Glutamatergic neuron (in vitro differentiated cells): ENCODE measurements at regions not wholly inside any gene's neighbourhood (a gene's known extent, or its start where the extent isn't known, plus 50 kb on each side); places are given as distances from the start of the nearest gene placed in this dataset.

Source experiments
- DNase-seq: peaks from one replicate; pipeline ENCODE4 v3.0.0; 2022
- H3K27ac Mint-ChIP-seq: one replicate; pipeline ENCODE4 v1.8.0; 2020; ENCODE audit warnings: mild to moderate bottlenecking, mixed read lengths, inconsistent platforms; ENCODE audit not compliant: unreplicated experiment
- H3K27me3 Mint-ChIP-seq: one replicate; pipeline ENCODE4 v1.8.0; 2020; ENCODE audit warnings: mild to moderate bottlenecking, moderate library complexity, mixed read lengths, inconsistent platforms; ENCODE audit not compliant: unreplicated experiment
- H3K36me3 Mint-ChIP-seq: one replicate; pipeline ENCODE4 v1.8.0; 2020; ENCODE audit warnings: mild to moderate bottlenecking, mixed read lengths, inconsistent platforms; ENCODE audit not compliant: unreplicated experiment
- H3K4me1 Mint-ChIP-seq: one replicate; pipeline ENCODE4 v1.8.0; 2020; ENCODE audit warnings: mild to moderate bottlenecking, low read depth, mixed read lengths, inconsistent platforms; ENCODE audit not compliant: unreplicated experiment
- H3K4me3 Mint-ChIP-seq: one replicate; pipeline ENCODE4 v1.8.0; 2020; ENCODE audit warnings: mild to moderate bottlenecking, mixed read lengths, inconsistent platforms; ENCODE audit not compliant: unreplicated experiment
- H3K9me3 Mint-ChIP-seq: one replicate; pipeline ENCODE4 v1.8.0; 2020; ENCODE audit warnings: mild to moderate bottlenecking, moderate library complexity, mixed read lengths, inconsistent platforms; ENCODE audit not compliant: unreplicated experiment
- TF ChIP-seq, protein P1 (sequence below): fragments of 200-600 bp; sonication (generic); IDR thresholded peaks from one replicate; pipeline ENCODE4 v1.5.0; 2021; ENCODE audit not compliant: partially characterized antibody, unreplicated experiment

DNA sequence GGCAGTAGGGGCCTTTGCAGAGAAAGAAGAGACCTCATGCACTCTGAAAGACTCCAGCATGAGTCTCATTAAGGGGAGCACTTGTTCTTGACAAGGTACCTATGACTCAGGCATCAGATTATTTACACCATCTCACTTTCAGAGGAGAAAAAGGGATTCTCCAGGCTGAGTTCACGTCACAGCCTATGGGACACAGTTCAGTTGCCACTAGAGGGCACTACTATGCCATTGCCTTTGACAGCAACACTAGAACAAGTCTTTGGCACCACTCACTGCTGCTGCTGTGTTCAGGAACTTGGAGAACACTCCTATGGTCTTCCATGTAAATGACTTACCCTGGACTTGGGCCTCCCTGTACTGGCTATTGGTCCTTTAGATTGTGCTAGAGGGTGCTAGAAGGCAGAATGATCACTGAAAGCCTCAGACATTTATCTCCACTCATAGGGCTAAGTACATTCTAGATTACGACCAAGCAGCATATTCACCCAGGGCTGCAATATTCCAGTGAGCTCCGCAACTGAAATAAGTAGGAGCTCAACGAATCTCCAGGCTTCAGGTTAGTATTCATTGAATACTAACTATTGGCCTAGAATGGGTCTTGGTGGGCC is 225.1 kb upstream of the CA10 start:
- H3K36me3 Mint-ChIP-seq: no peaks in the 10 kb centered on the region
- H3K4me3 Mint-ChIP-seq: no peak overlapping the region
- no peaks in the 10 kb centered on the region for H3K9me3 Mint-ChIP-seq
- no peak overlapping the region for H3K27ac Mint-ChIP-seq
- peaks cover 3% of the 10 kb centered on the region for H3K4me1 Mint-ChIP-seq
- TF ChIP-seq, protein P1, sequence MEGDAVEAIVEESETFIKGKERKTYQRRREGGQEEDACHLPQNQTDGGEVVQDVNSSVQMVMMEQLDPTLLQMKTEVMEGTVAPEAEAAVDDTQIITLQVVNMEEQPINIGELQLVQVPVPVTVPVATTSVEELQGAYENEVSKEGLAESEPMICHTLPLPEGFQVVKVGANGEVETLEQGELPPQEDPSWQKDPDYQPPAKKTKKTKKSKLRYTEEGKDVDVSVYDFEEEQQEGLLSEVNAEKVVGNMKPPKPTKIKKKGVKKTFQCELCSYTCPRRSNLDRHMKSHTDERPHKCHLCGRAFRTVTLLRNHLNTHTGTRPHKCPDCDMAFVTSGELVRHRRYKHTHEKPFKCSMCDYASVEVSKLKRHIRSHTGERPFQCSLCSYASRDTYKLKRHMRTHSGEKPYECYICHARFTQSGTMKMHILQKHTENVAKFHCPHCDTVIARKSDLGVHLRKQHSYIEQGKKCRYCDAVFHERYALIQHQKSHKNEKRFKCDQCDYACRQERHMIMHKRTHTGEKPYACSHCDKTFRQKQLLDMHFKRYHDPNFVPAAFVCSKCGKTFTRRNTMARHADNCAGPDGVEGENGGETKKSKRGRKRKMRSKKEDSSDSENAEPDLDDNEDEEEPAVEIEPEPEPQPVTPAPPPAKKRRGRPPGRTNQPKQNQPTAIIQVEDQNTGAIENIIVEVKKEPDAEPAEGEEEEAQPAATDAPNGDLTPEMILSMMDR: peak; percentile 84
- no peaks in the 10 kb centered on the region for H3K27me3 Mint-ChIP-seq
- peak; percentile 66 for DNase-seq

DNA sequence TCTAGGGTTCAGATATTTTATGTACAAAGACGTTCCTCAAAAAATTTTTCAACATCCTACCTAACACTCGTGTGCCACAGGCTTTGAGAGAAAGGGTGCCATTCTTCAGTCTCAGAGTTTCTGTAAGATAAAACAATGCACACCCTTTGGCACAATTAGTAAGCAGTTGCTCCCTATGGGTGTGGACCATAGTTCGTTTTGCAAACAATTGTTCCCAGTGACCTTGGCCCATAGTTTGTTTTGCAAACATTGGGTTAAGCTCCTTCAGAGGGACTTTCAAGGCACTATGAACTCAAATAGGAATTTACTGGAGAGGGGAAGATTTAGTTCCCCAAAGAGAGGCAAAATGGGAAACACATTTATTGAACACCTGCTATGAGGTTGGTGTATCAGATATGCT is 220.3 kb upstream of the CA10 start:
- TF ChIP-seq, protein P1: no peak
- H3K27ac Mint-ChIP-seq: no peak overlapping the region
- no peaks in the 10 kb centered on the region for H3K27me3 Mint-ChIP-seq
- no peak for DNase-seq
- H3K4me3 Mint-ChIP-seq: no peak overlapping the region
- no peaks in the 10 kb centered on the region for H3K4me1 Mint-ChIP-seq
- H3K36me3 Mint-ChIP-seq: no peaks in the 10 kb centered on the region
- H3K9me3 Mint-ChIP-seq: no peaks in the 10 kb centered on the region

DNA sequence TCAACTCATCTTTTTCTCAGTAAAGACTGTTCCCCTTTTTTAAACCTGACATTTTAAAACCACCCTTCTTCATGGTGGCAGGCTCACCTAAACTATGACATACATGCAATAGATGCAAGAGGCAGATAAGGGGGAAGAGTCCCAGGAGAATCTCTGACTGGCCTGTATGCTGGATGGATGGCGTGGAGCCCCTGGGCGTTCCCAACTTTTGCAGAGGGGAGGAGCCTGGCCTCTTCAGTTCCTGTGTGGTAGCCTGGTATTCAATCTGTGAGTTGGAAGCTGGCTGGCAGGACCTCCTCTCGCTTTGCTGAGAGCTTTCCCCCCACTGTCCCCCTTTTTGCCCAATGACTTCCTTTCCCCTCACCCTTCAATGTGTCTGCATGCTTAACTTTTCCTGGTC is 217.6 kb upstream of the CA10 start:
- Mint-ChIP-seq H3K9me3 (no peaks in the 10 kb centered on the region), H3K27ac (no peak overlapping the region), H3K4me1 (peaks cover 4% of the 10 kb centered on the region), H3K27me3 (no peaks in the 10 kb centered on the region), H3K36me3 (no peaks in the 10 kb centered on the region), H3K4me3 (no peak overlapping the region)
- TF ChIP-seq, protein P1: no peak
- DNase-seq: no peak

DNA sequence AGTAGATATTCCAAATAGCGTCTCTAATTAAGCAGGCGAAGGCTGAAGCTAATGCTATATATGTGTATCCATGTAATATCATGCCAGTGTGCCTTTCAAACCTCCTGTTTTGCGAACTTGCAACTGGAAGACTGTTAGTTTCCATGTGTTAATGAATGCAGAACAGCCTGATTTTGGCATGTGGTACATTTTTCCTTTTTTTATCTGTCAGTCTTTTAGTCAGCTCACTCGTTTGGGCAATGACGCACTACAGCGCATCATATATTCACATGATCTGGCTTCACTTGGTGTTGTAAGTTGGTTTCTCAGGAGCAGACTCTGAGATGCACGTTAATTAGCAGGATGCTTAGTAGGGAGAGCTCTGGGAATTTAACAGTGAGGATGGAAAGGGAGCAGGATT is 210.4 kb upstream of the CA10 start:
- H3K9me3 Mint-ChIP-seq: no peaks in the 10 kb centered on the region
- no peak for DNase-seq
- H3K36me3 Mint-ChIP-seq: no peaks in the 10 kb centered on the region
- H3K27ac Mint-ChIP-seq: no peak overlapping the region
- TF ChIP-seq, protein P1: no peak
- peaks cover 7% of the 10 kb centered on the region for H3K4me1 Mint-ChIP-seq
- H3K27me3 Mint-ChIP-seq: no peaks in the 10 kb centered on the region
- no peak overlapping the region for H3K4me3 Mint-ChIP-seq

DNA sequence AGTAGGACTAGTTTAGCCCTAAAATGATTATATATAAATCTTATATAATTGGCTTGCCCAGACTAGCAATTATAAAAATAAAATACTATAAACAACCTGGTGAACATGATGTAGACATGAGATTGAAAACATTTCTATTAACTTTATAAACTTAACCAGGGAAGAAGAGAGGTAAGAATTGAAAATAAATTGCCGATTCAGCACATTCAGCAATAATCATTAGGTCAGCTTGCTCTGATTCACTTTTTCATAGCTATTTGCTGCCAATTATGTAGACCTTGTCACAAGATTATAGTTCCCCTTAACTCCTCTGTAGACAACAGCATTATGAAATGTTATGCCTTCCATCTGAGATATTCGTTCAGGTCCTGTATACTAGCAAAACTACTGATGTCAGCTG is 199.3 kb upstream of the CA10 start:
- Mint-ChIP-seq H3K36me3 (peaks cover 5% of the 10 kb centered on the region), H3K27me3 (peaks cover 3% of the 10 kb centered on the region), H3K4me3 (no peak overlapping the region), H3K27ac (no peak overlapping the region), H3K4me1 (no peaks in the 10 kb centered on the region), H3K9me3 (peaks cover 3% of the 10 kb centered on the region)
- TF ChIP-seq, protein P1: no peak
- no peak for DNase-seq
